ENCODE measurements at regions not wholly inside any gene's neighbourhood (a gene's known extent, or its start where the extent isn't known, plus 50 kb on each side); places are given as distances from the start of the nearest gene placed in this dataset.

GRCh38 chr4:106507440-106507839 lies 138.9 kb upstream of the GIMD1 start:
- DNase-seq: no peak

- no peak for DNase-seq
These were observed 134.8 kb upstream of the GIMD1 start for GRCh38 chr4:106503116-106504050.

GRCh38 chr4:106502106-106502699 lies 133.6 kb upstream of the GIMD1 start:
- DNase-seq: peak; percentile 14

GRCh38 chr4:106497271-106497670 lies 128.7 kb upstream of the GIMD1 start:
- DNase-seq: no peak

GRCh38 chr4:106496061-106496460 lies 127.5 kb upstream of the GIMD1 start:
- DNase-seq: no peak

- DNase-seq: no peak
These were observed 126.9 kb upstream of the GIMD1 start for GRCh38 chr4:106495476-106495875.

GRCh38 chr4:106494066-106494465 lies 125.5 kb upstream of the GIMD1 start:
- no peak for DNase-seq

GRCh38 chr4:106493086-106493485 lies 124.5 kb upstream of the GIMD1 start:
- DNase-seq: no peak

GRCh38 chr4:106486533-106486932 lies 118.0 kb upstream of the GIMD1 start:
- no peak for DNase-seq

- DNase-seq: no peak
These were observed 113.2 kb upstream of the GIMD1 start for GRCh38 chr4:106481801-106482200.

- no peak for DNase-seq
These were observed 109.6 kb upstream of the GIMD1 start for GRCh38 chr4:106478152-106478551.

- DNase-seq: no peak
These were observed 108.2 kb upstream of the GIMD1 start for GRCh38 chr4:106476741-106477140.

GRCh38 chr4:106473515-106473914 lies 104.9 kb upstream of the GIMD1 start:
- no peak for DNase-seq

- DNase-seq: no peak
These were observed 102.6 kb upstream of the GIMD1 start for GRCh38 chr4:106471151-106471550.

- no peak for DNase-seq
These were observed 95.0 kb upstream of the GIMD1 start for GRCh38 chr4:106463622-106464021.

- no peak for DNase-seq
These were observed 86.0 kb upstream of the GIMD1 start for GRCh38 chr4:106454581-106454980.

GRCh38 chr4:106454021-106454420 lies 85.4 kb upstream of the GIMD1 start:
- DNase-seq: no peak

GRCh38 chr4:106451091-106451490 lies 82.5 kb upstream of the GIMD1 start:
- DNase-seq: no peak

GRCh38 chr4:106450249-106450648 lies 81.7 kb upstream of the GIMD1 start:
- no peak for DNase-seq

GRCh38 chr4:106444557-106444956 lies 76.0 kb upstream of the GIMD1 start:
- DNase-seq: no peak

GRCh38 chr4:106430797-106431196 lies 62.2 kb upstream of the GIMD1 start:
- DNase-seq: no peak

GRCh38 chr4:106429885-106430284 lies 61.3 kb upstream of the GIMD1 start:
- no peak for DNase-seq

GRCh38 chr4:106426069-106426468 lies 57.5 kb upstream of the GIMD1 start:
- DNase-seq: no peak

- DNase-seq: no peak
These were observed 57.0 kb upstream of the GIMD1 start for GRCh38 chr4:106425576-106425975.
